Gastroesophageal sphincter (tissue), 3 donors: ENCODE measurements at regions not wholly inside any gene's neighbourhood (a gene's known extent, or its start where the extent isn't known, plus 50 kb on each side); places are given as distances from the start of the nearest gene placed in this dataset.

ENCODE experiments used
- CTCF ChIP-seq, 4 experiments: fragments of 200-600 bp in 2 of 4; fragments of 450-650 bp in 2 of 4; sonication (generic) in 1 of 4; IDR thresholded peaks; one replicate each; pipeline ENCODE4 v1.5.1; 2017 to 2019; ENCODE audit warnings: antibody characterized with exemption in 4 of 4, mild to moderate bottlenecking in 2 of 4, moderate library complexity in 2 of 4
- EP300 ChIP-seq: sonication (generic); formaldehyde crosslinking; IDR thresholded peaks from one replicate; pipeline ENCODE4 v1.6.1; 2017; ENCODE audit warnings: antibody characterized with exemption, mild to moderate bottlenecking
- POLR2A ChIP-seq, 2 donors: fragments of 450-650 bp; IDR thresholded peaks; one replicate each; pipeline ENCODE4 v1.6.1; 2017; ENCODE audit warnings: antibody characterized with exemption in 2 of 2, mild to moderate bottlenecking in 2 of 2, moderate library complexity in 1 of 2
- POLR2AphosphoS5 ChIP-seq: sonication (generic); formaldehyde crosslinking; IDR thresholded peaks from one replicate; pipeline ENCODE4 v1.6.1; 2017; ENCODE audit warnings: antibody characterized with exemption

- TF ChIP-seq CTCF (IDR thresholded peaks at IDR 0.05) (no peak), POLR2AphosphoS5 (no peak), POLR2A (IDR thresholded peaks at IDR 0.05) (no peak), EP300 (no peak)
These were observed 737.2 kb upstream of the ZNF608 start for GRCh38 chr5:125483609-125484008.
